Right atrium auricular region (tissue), 2 donors: ENCODE measurements at regions not wholly inside any gene's neighbourhood (a gene's known extent, or its start where the extent isn't known, plus 50 kb on each side); places are given as distances from the start of the nearest gene placed in this dataset.

ENCODE experiments used
- DNase-seq: peaks from one replicate; pipeline ENCODE4 v3.0.0-alpha.2; 2019; ENCODE audit warnings: low spot score
- H3K27ac ChIP-seq, 2 donors: fragments of 200-600 bp; sonication (generic); 1 replicate in 1 of 2; 2 replicates in 1 of 2; pipeline ENCODE4 v1.5.1; 2016 to 2019
- H3K27me3 ChIP-seq, 2 donors: fragments of 200-600 bp; sonication (generic); one replicate each; pipeline versions ENCODE4 v1.5.1 to v1.6.0; 2017 to 2019
- H3K36me3 ChIP-seq: fragments of 200-600 bp; sonication (generic); one replicate; pipeline ENCODE4 v1.5.1; 2016
- H3K4me1 ChIP-seq, 2 donors: fragments of 200-600 bp; sonication (generic); one replicate each; pipeline versions ENCODE4 v1.5.1 to v1.6.0; 2017 to 2019
- H3K4me3 ChIP-seq, 2 donors: fragments of 200-600 bp; sonication (generic); 1 replicate in 1 of 2; 2 replicates in 1 of 2; pipeline ENCODE4 v1.5.1; 2017 to 2019; ENCODE audit warnings: mild to moderate bottlenecking in 1 of 2, moderate library complexity in 1 of 2
- H3K9me3 ChIP-seq, 2 donors: fragments of 200-600 bp; sonication (generic); one replicate each; pipeline ENCODE4 v1.5.1; 2019
- TF ChIP-seq, protein P1 (sequence below), 2 donors: fragments of 200-600 bp; sonication (generic); IDR thresholded peaks; one replicate each; pipeline ENCODE4 v1.5.1; 2019; ENCODE audit warnings: antibody characterized with exemption in 2 of 2

DNA sequence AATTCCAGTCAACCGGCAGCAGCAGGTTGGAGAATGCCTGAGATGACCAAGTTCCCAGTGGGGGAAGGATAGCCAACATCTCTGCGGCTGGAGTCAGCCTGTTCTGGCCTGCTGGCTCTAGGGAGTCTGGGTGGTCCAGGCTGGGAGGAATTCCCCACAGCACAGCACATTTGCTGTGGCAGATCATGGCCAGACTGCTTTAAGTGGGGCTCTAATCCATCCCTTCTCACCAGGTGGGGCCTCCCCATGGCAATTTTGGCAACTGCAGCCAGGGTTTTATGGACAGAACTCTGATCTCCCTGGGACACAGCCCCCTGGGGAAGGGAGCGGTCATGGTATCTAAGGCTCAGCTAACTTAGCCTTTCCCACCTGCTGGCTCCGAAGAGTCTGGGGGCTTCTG, 226.1 kb downstream of the DTWD2 start:
- no peak overlapping the region for H3K27ac ChIP-seq
- no peak overlapping the region for H3K4me3 ChIP-seq
- TF ChIP-seq, protein P1, sequence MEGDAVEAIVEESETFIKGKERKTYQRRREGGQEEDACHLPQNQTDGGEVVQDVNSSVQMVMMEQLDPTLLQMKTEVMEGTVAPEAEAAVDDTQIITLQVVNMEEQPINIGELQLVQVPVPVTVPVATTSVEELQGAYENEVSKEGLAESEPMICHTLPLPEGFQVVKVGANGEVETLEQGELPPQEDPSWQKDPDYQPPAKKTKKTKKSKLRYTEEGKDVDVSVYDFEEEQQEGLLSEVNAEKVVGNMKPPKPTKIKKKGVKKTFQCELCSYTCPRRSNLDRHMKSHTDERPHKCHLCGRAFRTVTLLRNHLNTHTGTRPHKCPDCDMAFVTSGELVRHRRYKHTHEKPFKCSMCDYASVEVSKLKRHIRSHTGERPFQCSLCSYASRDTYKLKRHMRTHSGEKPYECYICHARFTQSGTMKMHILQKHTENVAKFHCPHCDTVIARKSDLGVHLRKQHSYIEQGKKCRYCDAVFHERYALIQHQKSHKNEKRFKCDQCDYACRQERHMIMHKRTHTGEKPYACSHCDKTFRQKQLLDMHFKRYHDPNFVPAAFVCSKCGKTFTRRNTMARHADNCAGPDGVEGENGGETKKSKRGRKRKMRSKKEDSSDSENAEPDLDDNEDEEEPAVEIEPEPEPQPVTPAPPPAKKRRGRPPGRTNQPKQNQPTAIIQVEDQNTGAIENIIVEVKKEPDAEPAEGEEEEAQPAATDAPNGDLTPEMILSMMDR (IDR thresholded peaks at IDR 0.05) = no peak
- DNase-seq = no peak
- H3K4me1 ChIP-seq = no peaks in the 10 kb centered on the region
- H3K9me3 ChIP-seq = no peaks in the 10 kb centered on the region
- no peaks in the 10 kb centered on the region for H3K27me3 ChIP-seq
- H3K36me3 ChIP-seq = no peaks in the 10 kb centered on the region

DNA sequence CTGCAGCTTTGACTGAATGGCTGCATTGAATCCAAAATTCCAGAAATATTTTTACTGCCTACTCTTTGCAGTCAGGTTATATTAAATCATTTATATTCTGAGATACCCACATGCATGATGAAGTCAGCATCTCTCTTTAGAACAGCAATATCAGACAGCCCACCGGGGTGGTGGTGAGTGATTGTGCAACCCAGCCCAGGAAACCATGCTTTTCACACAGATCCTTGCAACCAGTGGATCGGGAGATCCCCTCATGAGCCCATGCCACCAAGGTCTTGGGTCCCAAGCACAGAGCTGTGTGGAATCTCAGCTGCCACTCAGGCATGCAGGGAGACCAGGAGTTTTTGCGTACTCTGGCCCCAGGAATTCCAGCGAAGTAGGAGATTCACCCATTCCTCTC, 226.5 kb downstream of the DTWD2 start:
- TF ChIP-seq, protein P1 (IDR thresholded peaks at IDR 0.05) = no peak
- H3K9me3 ChIP-seq = no peaks in the 10 kb centered on the region
- no peaks in the 10 kb centered on the region for H3K4me1 ChIP-seq
- DNase-seq = no peak
- no peaks in the 10 kb centered on the region for H3K36me3 ChIP-seq
- no peak overlapping the region for H3K4me3 ChIP-seq
- H3K27ac ChIP-seq = no peak overlapping the region
- H3K27me3 ChIP-seq = no peaks in the 10 kb centered on the region

DNA sequence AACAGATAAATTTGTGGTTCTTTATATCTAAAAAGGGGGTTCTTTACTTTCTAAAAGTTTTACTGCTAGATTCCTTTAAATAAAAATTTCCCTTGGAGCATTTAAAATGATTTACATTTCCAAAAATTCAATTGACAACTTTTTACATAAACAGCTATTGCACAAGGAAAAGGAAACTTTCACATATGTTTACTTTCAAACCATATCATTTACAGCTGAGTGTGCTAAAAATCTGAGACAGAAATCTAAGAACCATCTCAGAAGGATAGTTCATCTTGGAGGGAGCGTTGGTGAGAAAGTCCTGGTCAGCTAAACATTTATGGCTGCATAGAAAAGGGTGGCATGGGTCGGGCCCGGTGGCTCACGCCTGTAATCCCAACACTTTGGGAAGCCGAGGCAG, 235.4 kb downstream of the DTWD2 start:
- no peak for DNase-seq
- Histone ChIP-seq H3K27me3 (no peaks in the 10 kb centered on the region), H3K9me3 (no peaks in the 10 kb centered on the region), H3K27ac (no peak overlapping the region), H3K36me3 (no peaks in the 10 kb centered on the region), H3K4me3 (no peak overlapping the region), H3K4me1 (no peaks in the 10 kb centered on the region)
- TF ChIP-seq, protein P1 (IDR thresholded peaks at IDR 0.05) = no peak

DNA sequence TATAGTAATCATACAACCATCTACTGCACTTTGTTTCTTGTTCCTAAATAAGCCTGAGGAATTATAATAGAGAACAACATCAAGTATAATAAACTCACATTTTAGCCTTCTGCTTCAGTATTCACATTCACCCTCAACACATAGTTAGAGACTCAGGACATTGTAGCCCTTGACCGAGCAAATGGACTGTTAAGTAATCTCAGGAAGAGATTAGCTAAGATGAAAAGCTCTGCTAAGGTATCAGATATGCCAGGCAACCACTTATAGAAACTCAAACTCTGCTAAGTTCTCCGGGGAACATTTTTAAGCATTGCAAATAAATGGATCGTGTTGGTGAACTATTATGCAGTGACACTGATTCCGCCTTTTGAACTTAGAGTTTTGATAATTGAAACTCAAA, 252.0 kb downstream of the DTWD2 start:
- TF ChIP-seq, protein P1 (IDR thresholded peaks at IDR 0.05) = no peak
- Histone ChIP-seq H3K9me3 (no peaks in the 10 kb centered on the region), H3K27me3 (no peaks in the 10 kb centered on the region), H3K4me3 (no peak overlapping the region), H3K36me3 (no peaks in the 10 kb centered on the region), H3K4me1 (no peaks in the 10 kb centered on the region), H3K27ac (no peak overlapping the region)
- DNase-seq = no peak

DNA sequence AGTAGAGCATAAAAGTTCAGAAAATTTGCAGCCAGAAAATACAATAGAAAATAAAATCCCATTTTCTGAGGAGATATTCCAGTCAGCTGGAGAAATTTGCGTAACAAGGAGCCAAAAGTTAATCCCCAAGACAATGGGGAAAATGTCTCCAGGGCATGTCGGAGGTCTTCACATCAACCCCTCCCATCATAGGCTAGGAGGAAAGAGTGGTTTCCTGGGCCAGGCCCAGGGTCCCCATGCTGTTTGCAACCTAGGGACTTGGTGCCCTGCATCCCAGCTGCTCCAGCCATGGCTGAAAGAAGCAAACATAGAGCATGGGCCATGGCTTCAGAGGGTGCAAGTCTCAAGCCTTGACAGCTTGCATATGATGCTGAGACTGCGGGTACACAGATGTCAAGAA, 255.0 kb downstream of the DTWD2 start:
- TF ChIP-seq, protein P1 (IDR thresholded peaks at IDR 0.05) = no peak
- Histone ChIP-seq H3K4me3 (no peak overlapping the region), H3K4me1 (no peaks in the 10 kb centered on the region), H3K36me3 (no peaks in the 10 kb centered on the region), H3K9me3 (no peaks in the 10 kb centered on the region), H3K27ac (no peak overlapping the region), H3K27me3 (no peaks in the 10 kb centered on the region)
- no peak for DNase-seq

DNA sequence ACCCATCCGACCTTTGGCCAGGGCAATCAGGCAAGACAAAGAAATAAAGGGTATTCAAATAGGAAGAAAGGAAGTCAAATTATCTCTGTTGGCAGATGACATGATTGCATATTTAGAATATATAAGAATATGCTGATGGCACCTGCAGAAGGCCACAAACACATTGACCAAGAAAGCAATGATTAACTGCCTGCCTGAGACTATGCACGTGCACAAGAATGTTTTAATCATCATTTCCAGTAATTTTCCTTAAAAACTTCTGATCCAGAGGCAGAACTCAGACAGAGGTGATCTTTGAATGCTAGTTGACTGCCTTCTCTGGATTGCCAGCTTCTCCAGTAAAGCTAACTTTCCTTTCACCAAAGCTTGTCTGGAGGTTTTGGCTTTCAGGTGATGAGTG, 260.2 kb downstream of the DTWD2 start:
- DNase-seq = no peak
- Histone ChIP-seq H3K4me1 (no peaks in the 10 kb centered on the region), H3K9me3 (no peaks in the 10 kb centered on the region), H3K27me3 (no peaks in the 10 kb centered on the region), H3K27ac (no peak overlapping the region), H3K4me3 (no peak overlapping the region), H3K36me3 (no peaks in the 10 kb centered on the region)
- TF ChIP-seq, protein P1 (IDR thresholded peaks at IDR 0.05) = no peak
